GM15510 (cell line): ENCODE measurements at regions not wholly inside any gene's neighbourhood (a gene's known extent, or its start where the extent isn't known, plus 50 kb on each side); places are given as distances from the start of the nearest gene placed in this dataset.

ENCODE experiments used
- POLR2A ChIP-seq: IDR thresholded peaks from 3 replicates; pipeline ENCODE4 v1.6.1; 2011; ENCODE audit warnings: borderline replicate concordance; ENCODE audit not compliant: insufficient read length; ENCODE audit errors: extremely low read depth

DNA sequence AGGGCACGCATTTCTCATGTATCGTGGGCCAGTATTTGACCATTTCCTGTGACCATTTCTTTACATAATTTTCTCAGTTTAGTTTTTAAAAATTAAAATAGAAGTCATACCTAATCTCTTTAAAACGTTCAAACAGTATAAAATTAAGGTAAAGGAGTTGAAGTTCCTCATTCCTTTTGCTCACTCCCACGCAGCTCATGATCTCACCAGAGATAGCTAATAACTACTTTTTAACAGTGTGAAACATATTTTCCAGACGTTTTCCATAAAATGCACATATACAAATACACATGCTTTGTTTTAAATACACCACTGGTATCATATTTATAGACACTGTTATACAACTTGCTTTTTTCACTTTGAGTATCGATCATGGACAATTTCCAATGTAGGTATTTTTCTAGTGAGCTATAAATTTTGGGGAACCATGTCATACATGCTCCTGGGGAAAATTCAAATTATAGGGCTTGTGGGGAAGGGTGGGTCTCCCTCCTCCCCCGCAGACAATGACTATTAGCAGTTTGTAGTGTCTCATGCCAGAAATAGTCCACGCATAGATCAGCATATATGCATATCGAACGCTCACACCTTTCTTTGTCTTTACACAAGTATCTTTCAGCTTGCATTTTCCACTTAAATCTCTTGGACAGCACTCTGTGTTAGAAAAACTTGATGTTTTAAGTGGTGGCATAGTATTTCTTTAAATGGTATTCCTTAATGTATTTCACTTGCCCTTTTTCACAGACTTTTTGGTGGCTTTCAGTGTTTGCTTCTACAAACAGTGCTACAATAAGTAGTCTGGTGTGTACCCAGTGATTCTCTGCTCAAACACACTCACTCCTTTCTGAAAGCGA lies 145.5 kb upstream of the ZNF217 start:
- no peak for TF ChIP-seq POLR2A

DNA sequence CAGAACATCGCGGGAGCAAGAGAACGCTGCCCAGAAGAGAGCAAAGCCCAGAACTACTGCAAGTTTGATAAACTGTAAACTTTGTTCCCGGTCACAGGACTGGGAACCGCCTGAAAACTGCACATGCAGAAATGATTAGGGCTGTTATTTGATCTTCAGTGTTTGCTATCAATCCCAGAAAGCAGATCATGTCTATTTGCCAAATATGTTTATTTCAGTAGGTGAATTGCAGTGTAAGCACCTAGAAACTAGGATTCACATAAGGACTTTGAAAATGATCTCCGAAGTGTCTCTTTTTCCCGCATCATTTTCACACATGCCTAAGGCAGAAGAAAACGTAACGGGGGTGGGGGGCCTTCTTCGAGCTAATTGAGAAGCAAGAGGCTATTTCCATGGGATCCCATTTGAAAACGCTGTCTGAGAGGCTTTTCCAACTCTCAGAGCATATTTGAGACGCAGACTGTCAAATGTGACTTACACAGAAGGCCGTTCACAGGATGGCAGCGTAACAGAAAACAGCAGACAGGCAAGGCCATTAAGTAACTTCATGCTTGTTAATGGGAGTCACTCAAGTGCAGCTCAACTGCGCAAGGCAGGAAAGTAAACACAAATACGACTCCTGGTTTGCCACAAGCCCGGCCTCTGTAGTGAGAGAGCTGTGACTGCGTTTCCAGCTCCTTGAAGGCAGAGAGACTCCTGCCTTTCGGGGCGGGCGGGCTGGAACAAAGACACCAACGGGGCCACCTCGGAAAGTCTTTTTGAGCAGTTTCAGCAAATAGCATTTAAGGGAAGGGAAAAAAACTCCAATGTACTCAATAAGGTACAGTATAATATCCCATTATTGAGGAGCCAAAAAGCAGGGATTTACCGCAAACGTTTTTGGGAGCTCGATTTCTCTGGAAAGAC lies 144.7 kb upstream of the ZNF217 start:
- TF ChIP-seq POLR2A = no peak

DNA sequence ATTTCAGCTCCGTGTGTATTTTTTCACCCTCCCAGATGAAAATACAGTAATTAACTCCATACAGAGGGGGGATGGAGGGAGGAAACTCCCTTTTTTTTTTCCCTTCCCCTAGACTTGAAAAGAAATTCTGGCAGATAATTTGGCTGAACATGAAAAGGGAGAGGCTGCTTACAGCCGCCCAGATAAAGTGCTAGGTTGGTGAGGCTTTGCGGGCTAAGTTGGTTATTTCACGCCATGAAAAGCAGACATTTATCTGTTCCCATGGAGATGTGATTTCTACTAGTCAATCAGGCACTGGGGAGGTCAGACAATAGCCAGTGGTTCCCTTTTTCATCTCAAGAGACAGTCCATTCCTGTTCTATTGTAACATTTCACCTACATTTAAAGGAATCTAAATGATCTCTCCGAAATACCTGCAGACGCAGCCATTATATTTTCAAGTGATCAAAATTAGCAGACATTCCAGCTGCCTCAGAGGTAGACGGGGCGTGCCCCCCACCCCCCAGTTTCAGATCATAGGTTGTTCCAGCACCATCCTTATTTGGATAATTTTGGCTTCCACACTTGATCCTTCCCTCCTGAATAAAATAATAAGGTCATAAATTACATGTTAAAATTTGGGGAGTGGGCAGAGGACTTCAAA lies 143.9 kb upstream of the ZNF217 start:
- no peak for TF ChIP-seq POLR2A

DNA sequence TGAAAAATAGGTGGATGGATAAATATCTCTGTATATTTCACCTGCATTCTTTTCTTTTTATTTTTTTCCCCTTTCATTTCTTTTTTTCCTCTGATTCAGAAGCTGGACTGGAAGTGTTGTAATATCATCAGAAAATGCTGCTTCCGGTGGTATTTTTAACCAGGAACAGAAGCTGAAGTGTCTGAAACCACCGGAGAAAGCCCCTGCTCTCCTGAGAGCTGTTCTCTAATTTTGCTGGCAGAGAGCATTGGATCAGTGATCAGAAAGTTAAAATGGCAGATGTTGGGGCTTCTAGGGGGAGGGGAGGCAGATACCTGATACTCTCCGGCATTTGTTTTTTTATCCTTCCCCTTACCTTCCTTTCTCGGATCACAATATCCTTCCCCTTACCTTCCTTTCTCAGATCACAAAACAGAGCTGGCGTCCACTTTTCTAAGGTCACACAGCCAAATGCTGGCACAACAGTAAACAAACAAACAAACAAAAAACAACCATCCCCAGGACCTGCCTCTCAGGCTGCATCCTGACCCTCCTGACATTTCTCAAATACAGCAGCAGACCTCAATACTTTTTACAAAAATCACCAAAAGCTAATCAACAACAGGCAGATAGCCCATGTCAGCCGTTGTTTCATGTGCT lies 143.2 kb upstream of the ZNF217 start:
- TF ChIP-seq POLR2A = no peak

DNA sequence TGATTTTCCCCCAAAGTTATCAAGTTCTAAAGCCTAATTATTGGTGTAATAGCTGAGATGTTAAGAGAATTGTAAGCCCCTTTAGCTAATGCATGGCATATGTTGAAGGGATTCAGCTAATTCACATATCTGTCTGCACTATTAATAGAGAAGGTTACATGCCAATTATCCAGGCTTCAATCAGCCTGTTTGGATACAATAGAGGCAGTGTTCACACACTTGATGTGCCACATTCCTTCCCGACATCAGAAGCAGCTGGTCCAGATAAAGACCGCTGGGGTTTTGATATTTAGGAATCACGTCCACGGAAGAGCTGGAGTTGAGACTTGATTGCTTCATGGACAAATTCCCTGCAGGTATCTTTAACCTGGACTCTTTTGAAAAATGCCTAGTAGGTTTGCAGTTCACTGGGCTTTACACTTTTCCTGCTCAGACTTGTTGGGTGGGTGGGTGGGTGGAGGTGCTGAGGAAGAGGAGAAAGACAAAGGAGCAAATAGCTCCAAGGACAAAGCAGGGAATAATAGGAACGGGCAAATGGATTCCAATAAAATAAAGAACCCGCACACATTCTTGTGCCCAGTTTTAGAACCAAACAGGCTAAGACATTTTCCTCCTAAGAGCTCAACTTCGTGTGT lies 142.6 kb upstream of the ZNF217 start:
- no peak for TF ChIP-seq POLR2A

DNA sequence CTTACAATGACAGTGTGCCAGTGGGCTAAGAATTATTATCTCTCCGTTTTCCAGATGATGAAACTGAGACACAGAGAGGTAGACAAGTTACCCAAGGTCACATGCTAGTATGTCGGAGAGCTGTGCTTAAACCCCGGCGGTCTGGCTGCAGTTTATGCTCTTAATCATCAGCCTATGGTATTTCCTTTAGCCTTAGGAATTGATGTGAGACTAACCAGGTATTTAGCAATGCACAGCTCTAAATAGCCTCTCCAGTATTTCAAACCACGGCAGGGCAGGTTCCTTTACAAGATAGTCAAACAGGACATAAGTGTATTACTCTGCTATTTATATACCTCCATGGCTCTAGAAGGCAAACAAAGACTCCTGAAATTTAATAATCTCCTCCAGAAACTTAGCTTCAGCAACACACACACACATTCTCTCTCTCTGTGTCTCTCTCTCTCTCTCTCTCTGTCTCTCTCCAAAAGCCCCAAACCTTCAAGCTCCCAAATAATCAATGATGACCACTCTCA lies 142.0 kb upstream of the ZNF217 start:
- TF ChIP-seq POLR2A = no peak

DNA sequence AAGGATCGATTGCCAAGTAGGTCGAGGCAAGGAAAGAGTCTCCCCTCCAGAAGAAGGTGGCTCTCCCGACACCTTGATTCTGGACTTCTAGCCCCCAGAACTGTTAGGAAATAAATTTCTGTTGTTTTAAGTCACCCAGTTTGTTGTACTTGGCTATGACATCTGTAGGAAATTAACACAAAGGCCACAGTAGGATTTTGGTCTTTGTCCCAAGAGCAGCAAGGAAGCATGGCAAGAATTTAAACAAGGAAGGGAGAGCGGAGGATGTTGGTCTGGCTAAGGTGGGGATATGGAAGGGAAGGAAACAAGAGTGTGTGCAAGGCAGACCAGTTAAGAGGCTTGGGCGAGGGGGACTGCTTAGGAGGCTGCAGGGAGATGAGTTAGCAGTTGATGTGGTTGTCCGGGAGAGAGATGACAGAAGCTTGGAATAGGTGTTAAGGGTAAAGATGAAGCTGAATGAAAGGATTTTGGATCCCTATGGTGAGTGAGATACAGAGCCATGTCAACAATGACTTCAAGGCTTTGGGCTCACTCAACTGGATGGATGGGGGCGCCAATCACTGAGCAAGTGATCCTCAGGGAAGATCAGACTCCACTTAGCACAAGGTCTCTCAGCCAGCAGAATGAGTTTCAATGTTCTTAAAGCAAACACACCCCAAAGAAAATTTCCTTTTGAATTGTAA lies 140.5 kb upstream of the ZNF217 start:
- TF ChIP-seq POLR2A = no peak

DNA sequence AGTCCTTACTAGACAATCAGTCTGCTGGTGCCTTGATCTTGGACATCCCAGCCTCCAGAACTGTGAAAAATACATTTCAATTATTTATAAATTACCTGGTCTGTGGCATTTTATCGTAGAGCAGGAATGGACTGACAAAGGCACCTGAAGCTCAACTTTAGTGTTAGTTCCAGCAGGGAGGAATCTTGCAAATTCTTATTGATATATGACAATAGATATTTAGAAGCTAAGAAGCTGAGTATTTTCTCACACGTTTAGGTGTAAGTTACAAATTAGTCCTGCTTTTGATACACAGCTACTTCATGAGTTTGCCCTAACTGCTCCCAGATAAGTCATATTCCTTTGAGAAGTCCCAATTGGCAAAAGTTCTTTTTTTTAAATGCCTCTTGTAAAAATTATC lies 138.0 kb upstream of the ZNF217 start:
- TF ChIP-seq POLR2A = no peak

DNA sequence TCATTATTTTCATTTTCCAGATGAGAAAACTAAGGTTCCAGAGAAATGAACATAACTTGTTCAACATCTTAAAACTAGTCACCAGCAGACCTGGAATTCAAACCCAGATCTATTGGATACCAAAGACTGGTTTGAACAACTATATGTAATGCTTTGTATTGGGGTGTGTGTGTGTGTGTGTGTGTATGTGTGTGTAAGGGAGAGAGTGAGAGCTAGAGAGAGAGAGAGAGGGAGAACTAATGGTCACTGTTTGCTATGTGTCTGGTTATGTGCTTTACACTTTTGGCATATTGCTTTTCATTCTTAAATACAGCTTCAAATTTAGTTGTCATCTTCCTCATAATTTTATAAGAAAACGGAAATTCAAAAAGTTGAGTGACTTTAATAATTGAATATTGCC lies 134.7 kb upstream of the ZNF217 start:
- TF ChIP-seq POLR2A = no peak

DNA sequence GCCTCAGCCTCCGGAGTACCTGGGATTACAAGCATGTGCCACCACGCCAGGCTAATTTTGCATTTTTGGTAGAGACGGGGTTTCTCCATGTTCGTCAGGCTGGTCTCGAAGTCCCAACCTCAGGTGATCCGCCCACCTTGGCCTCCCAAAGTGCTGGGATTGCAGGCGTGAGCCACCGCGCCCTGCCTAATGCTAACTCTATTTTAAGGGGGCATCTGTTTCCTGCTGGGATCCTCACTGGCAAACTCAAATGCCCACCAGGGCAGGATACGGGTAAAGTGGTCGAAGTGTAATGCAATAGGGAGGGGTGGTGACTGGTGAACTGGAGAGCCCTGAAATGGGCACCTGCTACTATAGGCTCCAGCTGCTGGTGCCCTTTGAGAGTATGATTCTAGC lies 131.9 kb upstream of the ZNF217 start:
- TF ChIP-seq POLR2A = no peak

DNA sequence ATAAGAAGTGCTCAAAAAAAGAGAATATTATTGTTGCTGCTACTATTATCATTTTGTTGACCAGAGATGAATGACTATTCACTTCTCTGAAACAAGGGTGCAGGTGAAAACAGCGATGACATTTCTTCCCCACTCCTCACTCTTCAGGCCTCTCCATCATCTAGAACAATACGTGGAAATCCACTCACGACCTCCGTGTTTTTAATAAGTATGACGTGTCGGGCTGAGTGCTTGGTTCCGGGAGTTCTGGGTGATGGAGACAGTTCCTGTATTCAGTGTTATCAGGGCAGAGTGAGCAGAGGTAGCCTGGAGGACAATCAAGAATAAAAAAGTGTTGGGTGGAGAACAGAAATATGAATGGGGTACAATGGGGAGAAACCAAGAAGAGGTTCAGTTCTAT lies 130.0 kb upstream of the ZNF217 start:
- TF ChIP-seq POLR2A = no peak

DNA sequence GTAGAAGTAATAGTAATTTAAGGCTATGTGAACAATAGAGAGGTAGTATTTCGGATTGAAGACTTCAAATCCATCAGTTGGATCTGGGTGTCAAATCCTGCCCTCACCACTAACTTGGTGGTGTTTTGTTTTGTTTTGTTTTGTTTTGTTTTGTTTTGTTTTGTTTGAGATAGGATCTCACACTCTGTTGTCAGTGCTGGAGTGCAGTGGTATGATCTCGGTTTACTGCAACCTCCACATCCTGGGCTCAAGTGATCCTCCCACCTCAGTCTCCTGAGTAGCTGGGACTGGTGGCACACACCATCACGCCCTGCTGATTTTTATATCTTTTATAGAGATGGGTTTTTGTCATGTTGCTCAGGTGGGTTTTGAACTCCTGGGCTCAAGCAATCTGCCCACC lies 129.4 kb upstream of the ZNF217 start:
- TF ChIP-seq POLR2A = no peak

DNA sequence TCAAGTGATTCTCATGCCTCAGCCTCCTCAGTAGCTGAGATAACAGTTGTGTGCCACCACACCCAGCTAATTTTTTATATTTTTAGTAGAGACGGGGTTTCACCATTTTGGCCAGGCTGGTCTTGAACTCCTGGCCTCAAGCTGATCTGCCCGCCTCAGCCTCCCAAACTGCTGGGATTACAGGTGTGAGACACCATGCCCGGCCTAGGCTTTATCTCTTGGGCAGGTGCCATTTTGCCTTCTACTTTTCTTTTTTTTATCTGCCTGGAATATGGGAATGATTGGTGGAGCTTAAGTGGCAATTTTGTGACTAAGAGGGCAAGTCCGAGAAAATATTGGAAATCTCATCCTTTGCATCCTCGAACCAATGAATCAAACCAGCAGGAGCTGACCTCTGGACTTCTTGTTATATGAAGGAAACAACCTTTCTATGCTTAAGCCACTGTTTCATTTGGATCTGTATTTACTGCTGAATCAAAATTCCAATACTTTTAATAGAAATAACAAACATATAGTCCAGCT lies 128.9 kb upstream of the ZNF217 start:
- no peak for TF ChIP-seq POLR2A
